Ishikawa (cell line): ENCODE measurements at regions not wholly inside any gene's neighbourhood (a gene's known extent, or its start where the extent isn't known, plus 50 kb on each side); places are given as distances from the start of the nearest gene placed in this dataset.

Source experiments
- CEBPB ChIP-seq: IDR thresholded peaks from 2 replicates; pipeline ENCODE4 v1.6.1; 2012
- EP300 ChIP-seq: IDR thresholded peaks from 2 replicates; pipeline ENCODE4 v1.6.1; 2012; ENCODE audit warnings: borderline replicate concordance
- MAX ChIP-seq: IDR thresholded peaks from 2 replicates; pipeline ENCODE4 v1.6.1; 2012
- RAD21 ChIP-seq: IDR thresholded peaks from 2 replicates; pipeline ENCODE4 v1.6.1; 2012; ENCODE audit warnings: low read depth
- TAF1 ChIP-seq: IDR thresholded peaks from 2 replicates; pipeline ENCODE4 v1.6.1; 2012; ENCODE audit warnings: low read depth, mild to moderate bottlenecking
- TCF12 ChIP-seq: IDR thresholded peaks from 2 replicates; pipeline ENCODE4 v1.6.1; 2012; ENCODE audit warnings: low read depth

- no peak for TF ChIP-seq MAX
- no peak for TF ChIP-seq RAD21
- no peak for TF ChIP-seq TAF1
- TF ChIP-seq EP300 = no peak
- TF ChIP-seq TCF12 = no peak
- no peak for TF ChIP-seq CEBPB
These were observed 109.9 kb upstream of the PTPN13 start for GRCh38 chr4:86484241-86484640.
